IPS DF 6.9 (cell line): ENCODE measurements at regions not wholly inside any gene's neighbourhood (a gene's known extent, or its start where the extent isn't known, plus 50 kb on each side); places are given as distances from the start of the nearest gene placed in this dataset.

Experiments
- DNase-seq: peaks from one replicate; pipeline ENCODE4 v3.0.0-alpha.2; 2013; ENCODE audit warnings: low read depth, low spot score
- H3K27ac ChIP-seq: one replicate; pipeline ENCODE4 v1.5.1; 2013; ENCODE audit warnings: low read length, control low read depth
- H3K27me3 ChIP-seq: 2 replicates; pipeline ENCODE4 v1.6.1; 2013; ENCODE audit warnings: mild to moderate bottlenecking, low read length; ENCODE audit not compliant: control insufficient read depth, insufficient read depth
- H3K36me3 ChIP-seq: 2 replicates; pipeline ENCODE4 v1.6.1; 2013; ENCODE audit warnings: low read length; ENCODE audit not compliant: control insufficient read depth, insufficient read depth
- H3K4me1 ChIP-seq: 2 replicates; pipeline ENCODE4 v1.6.1; 2013; ENCODE audit warnings: low read length; ENCODE audit not compliant: control insufficient read depth, insufficient read depth
- H3K4me3 ChIP-seq: 2 replicates; pipeline ENCODE4 v1.5.1; 2013; ENCODE audit warnings: mild to moderate bottlenecking, low read length
- H3K9me3 ChIP-seq: 2 replicates; pipeline ENCODE4 v1.6.1; 2013; ENCODE audit warnings: low read length, inconsistent platforms; ENCODE audit not compliant: control insufficient read depth, insufficient read depth
- WGBS: extraction: QIAGEN DNeasy Blood & Tissue Kit; methylation state at CpG from one replicate; pipeline ENCODE4 v1.1.7; 2013; ENCODE audit warnings: mixed read lengths, missing lambda C conversion rate; ENCODE audit not compliant: insufficient read length, insufficient coverage; 5-methylcytosine and 5-hydroxymethylcytosine counted together

DNA sequence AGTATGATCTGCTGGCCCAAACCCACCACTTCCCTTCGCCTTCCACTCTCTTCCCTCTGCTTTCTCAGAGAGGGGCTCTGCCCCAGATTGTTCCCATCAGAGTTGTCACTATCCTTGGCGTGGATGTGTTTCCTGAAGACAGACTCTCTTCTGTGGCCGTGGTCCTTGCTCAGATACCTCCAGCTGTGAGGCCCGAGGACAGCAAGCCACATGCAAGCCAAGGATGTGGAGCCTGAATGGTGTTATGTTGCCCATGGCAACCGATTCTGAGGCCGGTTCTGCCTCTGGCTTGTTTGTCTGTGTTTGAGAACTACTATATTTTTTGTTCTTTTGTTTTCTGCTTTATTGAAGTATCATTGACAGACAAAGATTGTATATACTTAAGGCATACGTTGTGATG, 247.4 kb upstream of the PODXL start:
- Histone ChIP-seq H3K4me3 (no peak overlapping the region), H3K27me3 (no peaks in the 10 kb centered on the region), H3K9me3 (no peaks in the 10 kb centered on the region), H3K4me1 (no peaks in the 10 kb centered on the region), H3K36me3 (no peaks in the 10 kb centered on the region), H3K27ac (no peak overlapping the region)
- no peak for DNase-seq
- WGBS = no CpG with 5 or more reads among the region's 7 CpGs

DNA sequence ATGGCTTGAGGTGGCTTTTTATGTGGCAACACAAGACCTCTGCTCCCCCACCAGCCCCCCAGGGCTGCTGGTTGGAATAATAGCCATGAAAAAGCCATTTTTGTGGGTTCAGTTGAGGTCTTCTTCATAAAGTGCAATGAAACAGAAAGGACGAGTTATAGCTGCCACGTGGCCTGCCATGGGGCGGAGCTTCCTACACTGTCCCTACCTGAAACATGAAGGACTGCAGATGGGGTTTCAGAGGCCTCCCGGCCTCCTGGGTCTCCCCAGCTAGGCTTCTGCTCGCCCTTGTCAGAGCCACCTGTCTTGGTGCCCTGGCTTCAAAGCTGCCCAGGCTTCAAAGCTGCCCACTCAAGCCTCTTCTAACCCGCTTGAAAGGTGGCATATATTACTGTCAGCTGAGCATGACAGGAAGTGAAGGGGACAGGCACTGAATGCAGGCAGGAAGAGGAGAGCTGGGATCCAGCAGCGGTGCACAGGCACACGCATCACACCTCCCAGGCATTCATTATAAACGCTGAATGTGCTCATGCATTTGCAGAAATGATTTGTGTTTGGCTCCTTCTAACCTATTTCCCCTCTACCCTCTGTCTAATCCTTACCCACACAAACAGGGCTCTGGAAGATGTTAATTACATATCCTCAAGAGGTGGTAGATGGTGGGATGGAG, 245.9 kb upstream of the PODXL start:
- Histone ChIP-seq H3K27me3 (no peaks in the 10 kb centered on the region), H3K9me3 (no peaks in the 10 kb centered on the region), H3K27ac (no peak overlapping the region), H3K4me1 (no peaks in the 10 kb centered on the region), H3K4me3 (no peak overlapping the region), H3K36me3 (no peaks in the 10 kb centered on the region)
- no peak for DNase-seq
- no CpG with 5 or more reads among the region's 9 CpGs for WGBS

GRCh38 chr7:131800531-131800930, 244.1 kb upstream of the PODXL start:
- Histone ChIP-seq H3K36me3 (no peaks in the 10 kb centered on the region), H3K4me1 (no peaks in the 10 kb centered on the region), H3K27me3 (no peaks in the 10 kb centered on the region), H3K4me3 (no peak overlapping the region), H3K27ac (no peak overlapping the region), H3K9me3 (no peaks in the 10 kb centered on the region)
- WGBS = no CpG with 5 or more reads among the region's 1 CpG
- no peak for DNase-seq

DNA sequence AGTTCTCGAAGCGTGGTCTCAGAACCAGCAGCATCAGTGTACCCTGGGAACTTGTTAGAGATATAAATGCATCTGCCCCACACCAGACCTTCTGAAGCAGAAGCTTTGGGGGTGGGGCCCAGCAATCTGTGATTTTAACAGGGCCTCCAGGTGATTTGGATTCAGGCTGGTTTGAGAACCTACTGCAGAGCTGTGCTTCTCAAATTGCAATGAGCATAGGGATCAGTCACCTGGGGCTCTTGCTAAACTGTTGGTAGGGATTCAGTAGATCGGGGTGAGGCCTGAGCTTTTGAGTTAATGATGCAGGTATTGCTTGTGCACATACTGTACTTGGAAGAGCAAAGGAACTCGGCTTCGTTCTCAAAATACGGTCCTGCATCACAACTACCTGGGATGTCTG, 243.6 kb upstream of the PODXL start:
- Histone ChIP-seq H3K4me1 (no peaks in the 10 kb centered on the region), H3K9me3 (no peaks in the 10 kb centered on the region), H3K36me3 (no peaks in the 10 kb centered on the region), H3K27ac (no peak overlapping the region), H3K27me3 (no peaks in the 10 kb centered on the region), H3K4me3 (no peak overlapping the region)
- no peak for DNase-seq
- WGBS = no CpG with 5 or more reads among the region's 6 CpGs

DNA sequence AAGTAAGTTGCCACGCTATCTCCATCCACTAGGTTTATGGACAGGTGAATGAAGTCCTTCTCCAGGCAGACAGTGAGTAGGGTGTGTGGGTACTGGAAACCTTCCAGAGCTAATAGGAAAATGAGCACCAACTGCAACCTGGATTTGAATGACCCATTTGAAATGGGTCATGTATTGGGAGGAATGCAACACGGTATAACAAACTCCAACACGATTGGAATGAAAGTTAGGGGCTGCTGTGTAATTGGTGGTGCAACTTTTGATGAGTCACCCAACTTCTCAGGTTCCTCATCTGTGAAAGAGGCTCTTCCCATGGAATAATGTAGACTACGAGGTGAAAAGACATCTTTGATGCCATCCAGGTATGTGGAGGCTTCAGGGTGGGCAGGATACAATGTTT, 241.4 kb upstream of the PODXL start:
- no peaks in the 10 kb centered on the region for H3K9me3 ChIP-seq
- no peaks in the 10 kb centered on the region for H3K27me3 ChIP-seq
- H3K36me3 ChIP-seq = no peaks in the 10 kb centered on the region
- no peak overlapping the region for H3K4me3 ChIP-seq
- no peak overlapping the region for H3K27ac ChIP-seq
- DNase-seq = no peak
- H3K4me1 ChIP-seq = no peaks in the 10 kb centered on the region
- WGBS = no CpG with 5 or more reads among the region's 4 CpGs

GRCh38 chr7:131795400-131795799, 239.0 kb upstream of the PODXL start:
- Histone ChIP-seq H3K4me3 (no peak overlapping the region), H3K9me3 (no peaks in the 10 kb centered on the region), H3K27me3 (no peaks in the 10 kb centered on the region), H3K27ac (no peak overlapping the region), H3K36me3 (no peaks in the 10 kb centered on the region), H3K4me1 (no peaks in the 10 kb centered on the region)
- DNase-seq = no peak
- no CpG with 5 or more reads among the region's 10 CpGs for WGBS

- Histone ChIP-seq H3K27me3 (no peaks in the 10 kb centered on the region), H3K27ac (no peak overlapping the region), H3K9me3 (no peaks in the 10 kb centered on the region), H3K36me3 (no peaks in the 10 kb centered on the region), H3K4me3 (no peak overlapping the region), H3K4me1 (no peaks in the 10 kb centered on the region)
- WGBS = no CpG with 5 or more reads among the region's 3 CpGs
- no peak for DNase-seq
These were observed 235.9 kb upstream of the PODXL start for GRCh38 chr7:131792311-131792710.

DNA sequence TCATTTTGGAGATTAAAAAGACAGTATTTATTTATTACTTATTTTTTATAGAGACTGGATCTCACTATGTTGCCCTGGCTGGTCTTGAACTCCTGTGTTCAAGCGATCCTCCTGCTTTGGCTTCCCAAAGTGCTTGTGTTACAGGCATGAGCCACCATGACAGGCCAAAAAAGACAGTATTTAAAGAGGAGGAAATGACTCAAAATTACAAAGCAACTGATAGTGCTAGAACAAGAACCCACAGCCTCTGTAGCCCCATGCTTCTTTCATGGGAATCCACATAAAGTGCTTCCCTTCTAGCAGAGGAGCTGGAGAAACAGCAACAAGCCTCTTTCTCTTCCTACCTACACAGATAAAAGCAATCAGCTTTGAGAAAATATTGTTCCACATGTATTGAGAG, 230.7 kb upstream of the PODXL start:
- no CpG with 5 or more reads among the region's 1 CpG for WGBS
- no peak overlapping the region for H3K4me3 ChIP-seq
- H3K27ac ChIP-seq = no peak overlapping the region

GRCh38 chr7:131786204-131786603, 229.8 kb upstream of the PODXL start:
- Histone ChIP-seq H3K27me3 (no peaks in the 10 kb centered on the region), H3K9me3 (no peaks in the 10 kb centered on the region; the same call in 1 of the 2 replicates), H3K4me1 (no peaks in the 10 kb centered on the region), H3K36me3 (no peaks in the 10 kb centered on the region), H3K27ac (no peak overlapping the region), H3K4me3 (no peak overlapping the region)
- WGBS = no CpG with 5 or more reads among the region's 2 CpGs
- DNase-seq = no peak

More for the DNA sequence above, 230.7 kb upstream of the PODXL start:
- DNase-seq = no peak
- Histone ChIP-seq H3K36me3 (no peaks in the 10 kb centered on the region), H3K9me3 (no peaks in the 10 kb centered on the region; the same call in 1 of the 2 replicates), H3K27me3 (no peaks in the 10 kb centered on the region), H3K4me1 (no peaks in the 10 kb centered on the region)

- Histone ChIP-seq H3K4me3 (no peak overlapping the region), H3K4me1 (peaks cover 2% of the 10 kb centered on the region; the same call in 1 of the 2 replicates), H3K27me3 (no peaks in the 10 kb centered on the region), H3K27ac (no peak overlapping the region), H3K9me3 (no peaks in the 10 kb centered on the region), H3K36me3 (no peaks in the 10 kb centered on the region)
- no CpG with 5 or more reads among the region's 2 CpGs for WGBS
- DNase-seq = no peak
These were observed 222.2 kb upstream of the PODXL start for GRCh38 chr7:131778601-131779000.
